ENCODE measurements at regions not wholly inside any gene's neighbourhood (a gene's known extent, or its start where the extent isn't known, plus 50 kb on each side); places are given as distances from the start of the nearest gene placed in this dataset.
"Not testable (repeated sequence)": the region's sequence is repeated elsewhere in the genome, so short reads cannot be mapped to it uniquely, and the experiment has no call there.

DNA sequence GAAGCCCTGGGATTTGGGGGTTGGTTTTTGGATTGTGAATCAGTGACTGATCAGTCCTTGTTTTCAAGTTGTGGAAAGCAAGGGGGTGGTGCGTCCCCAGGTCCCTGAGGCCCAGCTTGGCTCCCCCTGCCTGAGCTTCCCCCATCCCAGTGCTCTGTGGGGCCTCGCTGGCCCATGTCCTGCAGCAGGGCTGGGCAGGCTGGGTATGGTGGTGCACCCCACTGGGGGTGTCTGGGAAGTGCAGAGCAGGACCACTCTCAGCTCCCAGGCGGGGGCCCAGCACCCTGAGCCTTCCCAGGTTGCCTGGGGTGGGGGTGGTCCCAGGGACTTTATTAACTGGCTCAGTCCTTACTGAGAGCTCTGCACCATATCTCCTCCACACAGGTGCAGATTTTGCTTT is 483.3 kb downstream of the TUBA3C start:
- ATAC-seq; H3K36me3 ChIP-seq (ENCODE audit: insufficient read depth in 1 of 2, low read depth in 1 of 2); H3K27ac ChIP-seq; H3K27me3 ChIP-seq (ENCODE audit: insufficient read depth in 3 of 3, low read length in 2 of 3); H3K9me3 ChIP-seq; H3K4me3 ChIP-seq; DNase-seq; H3K4me1 ChIP-seq; intact Hi-C loops (cut with DNase I): not testable (repeated sequence)
- WGBS, 3 donors: 28 to 48% (median 28%) methylated on average over 2 to 3 of the region's 3 CpGs

DNA sequence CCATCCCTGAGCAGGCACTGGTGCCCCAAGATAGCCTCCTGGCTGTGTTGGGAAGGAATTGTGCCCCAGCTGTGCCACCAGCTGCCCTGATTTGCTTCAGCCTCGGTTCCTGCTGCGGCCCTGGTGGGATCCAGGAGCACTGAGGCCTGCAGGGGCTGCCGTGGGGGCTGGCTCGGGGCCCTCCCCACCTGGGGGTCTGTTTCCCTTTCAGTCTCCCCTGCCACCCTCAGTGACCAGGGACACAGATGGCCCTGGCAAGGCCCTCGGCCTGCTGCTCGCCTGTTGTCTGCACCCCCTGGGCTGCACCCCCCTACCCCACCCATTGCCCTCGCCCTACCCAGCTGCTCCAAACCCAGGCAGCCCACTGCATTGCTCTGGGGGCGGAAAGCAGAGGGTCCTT is 483.8 kb downstream of the TUBA3C start:
- 62 to 69% (median 62%) methylated on average over 5 to 8 of the region's 8 CpGs for WGBS, 3 donors
- not testable (repeated sequence) for ATAC-seq, H3K4me1 ChIP-seq

DNA sequence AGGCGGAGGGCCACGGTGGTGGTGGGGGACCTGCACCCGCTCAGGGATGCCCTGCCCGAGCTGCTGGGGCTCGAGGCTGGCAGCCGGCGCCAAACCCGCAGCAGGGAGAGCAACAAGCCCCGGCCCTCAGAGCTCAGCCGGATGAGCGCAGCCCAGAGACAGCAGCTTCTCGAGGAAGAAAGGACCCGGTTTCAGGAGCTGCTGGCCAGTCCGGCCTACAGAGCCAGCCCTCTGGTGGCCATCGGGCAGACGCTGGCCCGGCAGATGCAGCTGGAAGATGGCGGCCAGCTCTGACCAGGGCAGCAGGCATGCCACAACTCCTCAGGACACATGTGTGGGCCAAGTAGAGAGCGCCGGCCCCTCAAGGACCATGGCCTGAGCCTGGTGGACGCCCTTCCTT is 484.4 kb downstream of the TUBA3C start:
- ATAC-seq; H3K4me3 ChIP-seq; H3K9me3 ChIP-seq; H3K4me1 ChIP-seq; H3K36me3 ChIP-seq (ENCODE audit: insufficient read depth in 1 of 2, low read depth in 1 of 2); intact Hi-C loops (cut with DNase I); H3K27ac ChIP-seq; H3K27me3 ChIP-seq (ENCODE audit: insufficient read depth in 3 of 3, low read length in 2 of 3); DNase-seq: not testable (repeated sequence)
- WGBS, 3 donors: 82 to 89% (median 85%) methylated on average over 17 to 21 of the region's 21 CpGs

More for the DNA sequence above, 483.8 kb downstream of the TUBA3C start:
- H3K27me3 ChIP-seq (ENCODE audit: insufficient read depth in 3 of 3, low read length in 2 of 3); H3K36me3 ChIP-seq (ENCODE audit: insufficient read depth in 1 of 2, low read depth in 1 of 2); H3K27ac ChIP-seq; H3K4me3 ChIP-seq; H3K9me3 ChIP-seq; intact Hi-C loops (cut with DNase I); DNase-seq: not testable (repeated sequence)

DNA sequence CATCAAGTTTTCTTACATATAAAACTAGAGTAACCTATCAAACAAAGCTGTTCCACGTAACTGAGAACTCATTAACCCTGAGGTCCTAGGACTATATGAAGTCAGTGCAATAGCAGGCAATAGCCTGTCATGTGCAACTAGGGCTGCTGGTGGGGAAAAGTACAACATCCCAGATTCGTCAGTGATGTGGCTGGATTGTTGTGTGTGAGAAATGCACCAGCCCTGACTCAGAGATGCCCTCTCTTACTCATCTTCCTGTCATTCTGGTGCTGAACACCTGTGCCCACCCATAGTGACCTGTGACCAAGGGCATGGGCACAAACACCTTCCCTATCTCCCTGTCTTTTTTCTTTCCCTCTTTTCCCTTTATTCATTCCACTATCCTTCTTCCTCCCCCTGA is 504.2 kb downstream of the TUBA3C start:
- DNase-seq; H3K9me3 ChIP-seq; H3K36me3 ChIP-seq (ENCODE audit: insufficient read depth in 1 of 2, low read depth in 1 of 2); intact Hi-C loops (cut with DNase I); H3K4me3 ChIP-seq; H3K4me1 ChIP-seq; ATAC-seq; H3K27me3 ChIP-seq (ENCODE audit: insufficient read depth in 3 of 3, low read length in 2 of 3); H3K27ac ChIP-seq: not testable (repeated sequence)
- 37 to 42% (median 38%) methylated on average over 2 of the region's 2 CpGs for WGBS, 3 donors

DNA sequence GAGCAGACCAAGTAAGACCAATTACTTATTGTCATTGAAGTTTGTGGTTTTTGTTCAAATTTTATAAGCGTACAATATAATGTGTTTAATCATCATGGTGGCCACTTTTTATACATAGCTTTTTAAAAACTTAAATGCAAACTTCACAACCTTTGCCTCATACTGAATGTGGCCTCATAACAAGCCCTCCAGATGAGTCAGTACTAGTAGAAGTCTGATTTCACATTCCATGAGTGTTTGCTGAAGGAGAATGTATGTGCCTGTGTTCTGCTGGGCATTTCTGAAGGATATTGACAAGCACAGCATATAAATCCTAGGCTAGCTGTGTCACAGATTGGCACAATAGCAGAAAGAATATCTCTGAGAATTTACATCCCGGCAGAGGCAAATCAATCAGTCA is 506.4 kb downstream of the TUBA3C start:
- ATAC-seq; H3K9me3 ChIP-seq; DNase-seq; H3K4me3 ChIP-seq; H3K4me1 ChIP-seq; H3K27ac ChIP-seq; H3K36me3 ChIP-seq (ENCODE audit: insufficient read depth in 1 of 2, low read depth in 1 of 2); H3K27me3 ChIP-seq (ENCODE audit: insufficient read depth in 3 of 3, low read length in 2 of 3); intact Hi-C loops (cut with DNase I): not testable (repeated sequence)
- WGBS, 3 donors: 66 to 69% (median 66%) methylated on average over 2 of the region's 2 CpGs

DNA sequence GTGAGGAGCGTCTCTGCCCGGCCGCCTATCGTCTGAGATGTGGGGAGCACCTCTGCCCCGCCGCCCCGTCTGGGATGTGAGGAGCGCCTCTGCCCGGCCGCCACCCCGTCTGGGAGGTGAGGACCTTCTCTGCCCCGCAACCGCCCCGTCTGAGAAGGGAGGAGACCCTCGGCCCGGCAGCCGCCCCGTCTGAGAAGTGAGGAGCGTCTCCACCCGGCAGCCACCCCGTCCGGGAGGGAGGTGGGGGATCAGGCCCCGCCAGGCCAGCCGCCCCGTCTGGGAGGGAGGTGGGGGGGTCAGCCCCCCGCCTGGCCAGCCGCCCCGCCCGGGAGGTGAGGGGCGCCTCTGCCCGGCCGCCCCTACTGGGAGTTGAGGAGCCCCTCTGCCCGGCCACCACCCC is 507.8 kb downstream of the TUBA3C start:
- DNase-seq; intact Hi-C loops (cut with DNase I): not testable (repeated sequence)
- 92 to 95% (median 95%) methylated on average over 12 to 26 of the region's 33 CpGs for WGBS, 3 donors

DNA sequence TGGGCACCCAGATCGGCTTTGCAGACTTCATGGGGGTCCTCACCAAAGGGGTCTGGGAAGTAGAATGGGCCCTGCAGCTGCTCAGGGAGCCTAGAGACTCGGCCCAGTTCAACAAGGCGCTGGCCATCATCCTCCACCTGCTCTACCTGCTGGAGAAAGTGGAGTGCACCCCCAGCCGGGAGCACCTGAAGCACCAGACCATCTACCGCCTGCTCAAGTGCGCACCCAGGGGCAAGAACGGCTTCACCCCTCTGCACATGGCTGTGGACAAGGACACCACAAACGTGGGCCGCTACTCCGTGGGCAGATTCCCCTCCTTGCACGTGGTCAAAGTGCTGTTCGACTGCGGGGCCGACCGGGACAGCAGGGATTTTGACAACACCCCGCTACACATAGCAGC is 515.0 kb downstream of the TUBA3C start:
- H3K9me3 ChIP-seq; H3K4me1 ChIP-seq; H3K27ac ChIP-seq; DNase-seq; H3K36me3 ChIP-seq (ENCODE audit: insufficient read depth in 1 of 2, low read depth in 1 of 2); H3K27me3 ChIP-seq (ENCODE audit: insufficient read depth in 3 of 3, low read length in 2 of 3); H3K4me3 ChIP-seq; intact Hi-C loops (cut with DNase I); ATAC-seq: not testable (repeated sequence)
- WGBS, 3 donors: 86 to 90% (median 87%) methylated on average over 14 to 16 of the region's 16 CpGs

More for the DNA sequence above, 507.8 kb downstream of the TUBA3C start:
- ATAC-seq; H3K27me3 ChIP-seq (ENCODE audit: insufficient read depth in 3 of 3, low read length in 2 of 3); H3K9me3 ChIP-seq; H3K27ac ChIP-seq; H3K4me3 ChIP-seq; H3K4me1 ChIP-seq; H3K36me3 ChIP-seq (ENCODE audit: insufficient read depth in 1 of 2, low read depth in 1 of 2): not testable (repeated sequence)

DNA sequence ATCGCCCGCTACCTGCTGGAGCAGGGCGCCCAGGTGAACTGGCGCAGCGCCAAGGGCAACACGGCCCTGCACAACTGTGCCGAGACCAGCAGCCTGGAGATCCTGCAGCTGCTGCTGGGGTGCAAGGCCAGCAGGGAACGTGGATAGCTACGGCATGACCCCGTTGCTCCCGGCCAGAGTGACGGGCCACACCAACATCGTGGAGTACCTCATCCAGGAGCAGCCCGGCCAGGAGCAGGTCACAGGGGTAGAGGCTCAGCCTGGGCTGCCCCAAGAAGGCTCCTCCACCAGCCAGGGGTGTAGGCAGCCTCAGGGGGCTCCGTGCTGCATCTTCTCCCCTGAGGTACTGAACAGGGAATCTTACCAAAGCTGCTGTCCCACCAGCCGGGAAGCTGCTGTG is 515.9 kb downstream of the TUBA3C start:
- H3K27me3 ChIP-seq (ENCODE audit: insufficient read depth in 3 of 3, low read length in 2 of 3); intact Hi-C loops (cut with DNase I); H3K36me3 ChIP-seq (ENCODE audit: insufficient read depth in 1 of 2, low read depth in 1 of 2); H3K9me3 ChIP-seq; H3K4me1 ChIP-seq; DNase-seq; H3K27ac ChIP-seq; H3K4me3 ChIP-seq; ATAC-seq: not testable (repeated sequence)
- WGBS, 3 donors: 81 to 95% (median 85%) methylated on average over 9 to 11 of the region's 16 CpGs

DNA sequence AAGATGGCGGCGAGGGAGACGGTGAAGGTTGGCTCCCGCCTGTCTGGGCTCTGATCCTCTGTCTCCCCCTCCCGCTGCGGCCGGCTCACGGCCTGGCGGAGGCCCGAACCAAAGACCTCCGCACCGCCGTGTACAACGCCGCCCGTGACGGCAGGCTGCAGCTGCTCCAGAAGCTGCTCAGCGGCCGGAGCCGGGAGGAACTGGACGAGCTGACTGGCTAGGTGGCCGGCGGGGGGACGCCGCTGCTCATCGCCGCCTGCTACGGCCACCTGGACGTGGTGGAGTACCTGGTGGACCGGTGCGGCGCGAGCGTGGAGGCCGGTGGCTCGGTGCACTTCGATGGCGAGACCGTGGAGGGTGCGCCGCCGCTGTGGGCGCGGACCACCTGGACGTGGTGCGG is 516.5 kb downstream of the TUBA3C start:
- H3K4me3 ChIP-seq; DNase-seq; H3K27me3 ChIP-seq (ENCODE audit: insufficient read depth in 3 of 3, low read length in 2 of 3); H3K4me1 ChIP-seq; H3K9me3 ChIP-seq; H3K27ac ChIP-seq; intact Hi-C loops (cut with DNase I); H3K36me3 ChIP-seq (ENCODE audit: insufficient read depth in 1 of 2, low read depth in 1 of 2); ATAC-seq: not testable (repeated sequence)
- WGBS, 3 donors: 77 to 88% (median 88%) methylated on average over 36 to 46 of the region's 46 CpGs
